ENCODE measurements at regions not wholly inside any gene's neighbourhood (a gene's known extent, or its start where the extent isn't known, plus 50 kb on each side); places are given as distances from the start of the nearest gene placed in this dataset.

DNA sequence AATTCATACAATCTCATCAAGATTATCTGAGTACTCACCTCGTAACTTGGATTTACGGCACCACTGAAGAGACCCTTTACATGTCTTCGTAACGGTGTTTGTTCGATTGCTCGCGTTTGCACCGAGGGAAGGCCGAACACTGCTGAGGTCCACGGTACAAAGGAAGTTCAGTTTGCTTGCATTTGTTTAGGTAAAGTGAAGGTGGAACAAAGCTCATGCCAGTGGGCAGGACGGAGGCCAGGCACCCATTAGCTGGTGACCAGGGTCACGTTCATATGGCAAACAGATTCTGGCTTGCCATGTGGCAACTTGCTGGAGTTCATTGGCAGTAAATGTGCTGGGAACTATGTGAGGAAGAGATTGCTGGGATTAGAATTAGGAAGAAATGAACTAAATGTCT, 164.8 kb downstream of the MACROH2A1 start:
- DNase-seq: no peak
- Mint-ChIP-seq H3K4me3 (no peak overlapping the region), H3K9me3 (no peaks in the 10 kb centered on the region), H3K27me3 (no peaks in the 10 kb centered on the region), H3K36me3 (no peaks in the 10 kb centered on the region), H3K27ac (no peak overlapping the region), H3K4me1 (peaks cover 0 to 1% (median 0%) of the 10 kb centered on the region in 7 donors)
- POLR2A ChIA-PET: no interaction called here
- no peaks in the 10 kb centered on the region for H3K4me1 ChIP-seq (ENCODE audit: control insufficient read depth in 2 of 2, insufficient read depth in 2 of 2, low read length in 2 of 2)
- no peak overlapping the region for H3K27ac ChIP-seq (ENCODE audit: low read depth, low read length)
- no peak for ATAC-seq
- H3K27me3 ChIP-seq (ENCODE audit: control insufficient read depth in 2 of 2, insufficient read depth in 2 of 2, low read length in 2 of 2): no peaks in the 10 kb centered on the region
- CTCF ChIA-PET: no interaction called here
- no peaks in the 10 kb centered on the region for H3K36me3 ChIP-seq (ENCODE audit: control insufficient read depth in 2 of 3, insufficient read depth in 3 of 3, low read length in 3 of 3)
- H3K4me3 ChIP-seq (ENCODE audit: low read length): no peak overlapping the region
- no peaks in the 10 kb centered on the region for H3K9me3 ChIP-seq (ENCODE audit: control insufficient read depth in 2 of 3, low read length in 3 of 3)
- intact Hi-C loops (cut with micrococcal nuclease): no loop called here

DNA sequence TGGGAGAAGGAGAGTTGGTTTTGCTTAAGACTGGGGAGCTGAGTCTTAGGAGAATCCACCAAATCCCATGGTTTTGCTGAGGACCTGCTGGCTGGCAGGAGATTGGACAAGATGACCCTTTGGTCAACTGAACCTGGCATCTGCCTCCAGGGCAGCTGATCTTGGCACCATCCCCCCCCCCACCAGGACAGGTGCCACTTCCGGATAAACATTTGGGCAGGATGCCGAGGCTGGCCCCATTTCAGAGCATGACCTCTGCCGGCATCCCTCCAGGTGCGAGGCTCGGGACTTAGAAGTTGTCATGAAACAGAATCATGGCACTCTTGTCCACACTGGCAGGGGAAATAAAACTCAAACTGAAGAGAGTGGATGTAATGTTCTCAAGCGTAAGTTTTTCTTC, 165.6 kb downstream of the MACROH2A1 start:
- no peak overlapping the region for H3K4me3 Mint-ChIP-seq

DNA sequence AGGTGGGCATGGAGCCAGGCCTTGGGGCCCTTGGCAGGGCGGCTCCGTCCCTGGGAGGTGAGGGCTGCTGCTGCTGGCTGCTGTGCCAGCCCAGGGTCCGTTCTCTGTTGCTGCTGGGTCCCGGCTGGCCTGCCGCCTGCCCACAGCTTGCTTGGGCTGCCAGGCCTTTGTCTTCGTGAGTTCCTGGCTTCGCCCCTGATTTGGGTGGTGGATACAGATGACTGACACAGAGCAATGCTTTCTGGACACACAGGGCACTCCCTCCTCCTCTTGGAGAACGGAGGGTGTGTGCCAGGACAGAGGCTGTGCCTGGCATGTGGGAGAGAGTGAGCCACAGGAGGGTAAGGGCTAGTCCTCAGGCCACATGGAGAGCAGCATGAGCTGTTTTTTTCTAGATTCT, 166.1 kb downstream of the MACROH2A1 start:
- POLR2A ChIA-PET: no interaction called here
- Mint-ChIP-seq H3K27ac (no peak overlapping the region), H3K9me3 (no peaks in the 10 kb centered on the region), H3K36me3 (no peaks in the 10 kb centered on the region), H3K27me3 (no peaks in the 10 kb centered on the region), H3K4me1 (peaks cover 0 to 1% (median 0%) of the 10 kb centered on the region in 7 donors), H3K4me3 (no peak overlapping the region)
- no peak for DNase-seq
- no peak for ATAC-seq
- Histone ChIP-seq H3K36me3 (ENCODE audit: control insufficient read depth in 2 of 3, insufficient read depth in 3 of 3, low read length in 3 of 3) (no peaks in the 10 kb centered on the region), H3K9me3 (ENCODE audit: control insufficient read depth in 2 of 3, low read length in 3 of 3) (no peaks in the 10 kb centered on the region), H3K27ac (ENCODE audit: low read depth, low read length) (no peak overlapping the region), H3K27me3 (ENCODE audit: control insufficient read depth in 2 of 2, insufficient read depth in 2 of 2, low read length in 2 of 2) (no peaks in the 10 kb centered on the region), H3K4me1 (ENCODE audit: control insufficient read depth in 2 of 2, insufficient read depth in 2 of 2, low read length in 2 of 2) (no peaks in the 10 kb centered on the region), H3K4me3 (ENCODE audit: low read length) (no peak overlapping the region)
- CTCF ChIA-PET: no interaction called here
- intact Hi-C loops (cut with micrococcal nuclease): no loop called here

More for the DNA sequence above, 165.6 kb downstream of the MACROH2A1 start:
- Histone ChIP-seq H3K9me3 (ENCODE audit: control insufficient read depth in 2 of 3, low read length in 3 of 3) (no peaks in the 10 kb centered on the region), H3K27me3 (ENCODE audit: control insufficient read depth in 2 of 2, insufficient read depth in 2 of 2, low read length in 2 of 2) (no peaks in the 10 kb centered on the region), H3K36me3 (ENCODE audit: control insufficient read depth in 2 of 3, insufficient read depth in 3 of 3, low read length in 3 of 3) (no peaks in the 10 kb centered on the region), H3K4me3 (ENCODE audit: low read length) (no peak overlapping the region), H3K27ac (ENCODE audit: low read depth, low read length) (no peak overlapping the region), H3K4me1 (ENCODE audit: control insufficient read depth in 2 of 2, insufficient read depth in 2 of 2, low read length in 2 of 2) (no peaks in the 10 kb centered on the region)
- ATAC-seq: no peak
- no peaks in the 10 kb centered on the region for H3K36me3 Mint-ChIP-seq
- no peak for DNase-seq
- ChIA-PET POLR2A (no interaction called here), CTCF (no interaction called here)
- no peaks in the 10 kb centered on the region for H3K27me3 Mint-ChIP-seq
- H3K9me3 Mint-ChIP-seq: no peaks in the 10 kb centered on the region
- peaks cover 0 to 1% (median 0%) of the 10 kb centered on the region in 7 donors for H3K4me1 Mint-ChIP-seq
- H3K27ac Mint-ChIP-seq: no peak overlapping the region
- intact Hi-C loops (cut with micrococcal nuclease): no loop called here

- ATAC-seq: no peak
- ChIA-PET POLR2A (no interaction called here), CTCF (no interaction called here)
- DNase-seq: no peak
- no peaks in the 10 kb centered on the region for H3K36me3 Mint-ChIP-seq
- no peaks in the 10 kb centered on the region for H3K36me3 ChIP-seq (ENCODE audit: control insufficient read depth in 2 of 3, insufficient read depth in 3 of 3, low read length in 3 of 3)
- peaks cover 0 to 9% (median 0%) of the 10 kb centered on the region in 5 donors for H3K27me3 Mint-ChIP-seq
- H3K9me3 Mint-ChIP-seq: no peaks in the 10 kb centered on the region
- H3K4me1 ChIP-seq (ENCODE audit: control insufficient read depth in 2 of 2, insufficient read depth in 2 of 2, low read length in 2 of 2): no peaks in the 10 kb centered on the region
- H3K4me3 ChIP-seq (ENCODE audit: low read length): no peak overlapping the region
- no peak overlapping the region for H3K27ac ChIP-seq (ENCODE audit: low read depth, low read length)
- no peaks in the 10 kb centered on the region for H3K9me3 ChIP-seq (ENCODE audit: control insufficient read depth in 2 of 3, low read length in 3 of 3)
- H3K4me3 Mint-ChIP-seq: no peak overlapping the region
- peaks cover 0 to 1% (median 0%) of the 10 kb centered on the region in 7 donors for H3K4me1 Mint-ChIP-seq
- intact Hi-C loops (cut with micrococcal nuclease): no loop called here
- no peak overlapping the region for H3K27ac Mint-ChIP-seq
- no peaks in the 10 kb centered on the region for H3K27me3 ChIP-seq (ENCODE audit: control insufficient read depth in 2 of 2, insufficient read depth in 2 of 2, low read length in 2 of 2)
Measured at GRCh38 chr5:135231289-135231688, 167.7 kb downstream of the MACROH2A1 start.

DNA sequence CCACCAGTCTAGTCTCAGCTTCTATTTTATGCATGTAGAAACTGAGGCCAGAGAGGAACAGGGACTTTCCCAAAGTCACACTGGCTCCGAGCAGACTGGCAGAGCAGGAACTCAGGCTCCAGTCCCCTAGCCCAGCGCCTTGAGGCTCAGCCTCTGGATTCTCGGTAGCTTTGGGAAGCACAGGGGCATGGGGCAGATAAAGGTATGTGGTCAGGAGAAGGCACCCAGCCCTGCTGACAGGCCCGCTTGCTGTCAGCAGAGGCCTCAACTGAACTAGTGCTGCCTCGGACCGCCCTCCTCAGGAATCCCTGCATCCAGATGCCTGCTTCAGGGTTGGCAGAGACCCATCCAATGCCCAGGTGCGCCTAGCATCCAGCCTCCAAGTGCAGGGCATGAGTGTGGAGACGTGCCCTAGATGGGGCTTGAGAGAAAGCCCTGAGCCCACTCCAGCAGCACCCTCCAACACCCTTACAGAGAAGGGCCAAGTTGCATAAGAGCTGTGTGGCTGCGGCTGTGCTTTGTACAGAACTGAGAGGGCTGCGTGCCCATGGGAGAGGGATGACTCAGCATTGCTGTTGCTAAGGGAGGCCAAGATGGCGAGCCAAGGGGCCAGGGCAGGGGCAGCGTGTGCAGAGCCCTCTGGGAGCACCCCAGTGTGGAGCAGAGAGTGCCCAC, 168.6 kb downstream of the MACROH2A1 start:
- peaks cover 0 to 1% (median 0%) of the 10 kb centered on the region in 7 donors for H3K4me1 Mint-ChIP-seq
- H3K27ac ChIP-seq (ENCODE audit: low read depth, low read length): no peak overlapping the region

GRCh38 chr5:135229679-135230132, 169.3 kb downstream of the MACROH2A1 start:
- H3K4me1 Mint-ChIP-seq: peaks cover 0 to 1% (median 0%) of the 10 kb centered on the region in 7 donors
- intact Hi-C loops (cut with micrococcal nuclease): no loop called here
- DNase-seq (no peak), ATAC-seq (no peak)
- H3K4me1 ChIP-seq (ENCODE audit: control insufficient read depth in 2 of 2, insufficient read depth in 2 of 2, low read length in 2 of 2): no peaks in the 10 kb centered on the region
- no peaks in the 10 kb centered on the region for H3K9me3 Mint-ChIP-seq
- no peak overlapping the region for H3K4me3 Mint-ChIP-seq
- POLR2A ChIA-PET: no interaction called here
- H3K27ac ChIP-seq (ENCODE audit: low read depth, low read length): no peak overlapping the region
- H3K36me3 ChIP-seq (ENCODE audit: control insufficient read depth in 2 of 3, insufficient read depth in 3 of 3, low read length in 3 of 3): no peaks in the 10 kb centered on the region
- H3K27me3 Mint-ChIP-seq: peaks cover 0 to 14% (median 0%) of the 10 kb centered on the region in 5 donors
- H3K4me3 ChIP-seq (ENCODE audit: low read length): no peak overlapping the region
- CTCF ChIA-PET: no interaction called here
- H3K36me3 Mint-ChIP-seq: no peaks in the 10 kb centered on the region
- H3K9me3 ChIP-seq (ENCODE audit: control insufficient read depth in 2 of 3, low read length in 3 of 3): no peaks in the 10 kb centered on the region
- no peaks in the 10 kb centered on the region for H3K27me3 ChIP-seq (ENCODE audit: control insufficient read depth in 2 of 2, insufficient read depth in 2 of 2, low read length in 2 of 2)
- H3K27ac Mint-ChIP-seq: peak overlapping the region in 1 of 9 donors; percentile 18

More for the DNA sequence above, 168.6 kb downstream of the MACROH2A1 start:
- peak; percentile 68 for ATAC-seq
- H3K9me3 ChIP-seq (ENCODE audit: control insufficient read depth in 2 of 3, low read length in 3 of 3): no peaks in the 10 kb centered on the region
- H3K27ac Mint-ChIP-seq: no peak overlapping the region
- H3K27me3 ChIP-seq (ENCODE audit: control insufficient read depth in 2 of 2, insufficient read depth in 2 of 2, low read length in 2 of 2): no peaks in the 10 kb centered on the region
- ChIA-PET POLR2A (no interaction called here), CTCF (no interaction called here)
- peaks cover 0 to 11% (median 0%) of the 10 kb centered on the region in 5 donors for H3K27me3 Mint-ChIP-seq
- H3K4me3 Mint-ChIP-seq: no peak overlapping the region
- no peaks in the 10 kb centered on the region for H3K9me3 Mint-ChIP-seq
- no peak overlapping the region for H3K4me3 ChIP-seq (ENCODE audit: low read length)
- H3K4me1 ChIP-seq (ENCODE audit: control insufficient read depth in 2 of 2, insufficient read depth in 2 of 2, low read length in 2 of 2): no peaks in the 10 kb centered on the region
- intact Hi-C loops (cut with micrococcal nuclease): no loop called here
- no peaks in the 10 kb centered on the region for H3K36me3 ChIP-seq (ENCODE audit: control insufficient read depth in 2 of 3, insufficient read depth in 3 of 3, low read length in 3 of 3)
- DNase-seq: no peak
- H3K36me3 Mint-ChIP-seq: no peaks in the 10 kb centered on the region

DNA sequence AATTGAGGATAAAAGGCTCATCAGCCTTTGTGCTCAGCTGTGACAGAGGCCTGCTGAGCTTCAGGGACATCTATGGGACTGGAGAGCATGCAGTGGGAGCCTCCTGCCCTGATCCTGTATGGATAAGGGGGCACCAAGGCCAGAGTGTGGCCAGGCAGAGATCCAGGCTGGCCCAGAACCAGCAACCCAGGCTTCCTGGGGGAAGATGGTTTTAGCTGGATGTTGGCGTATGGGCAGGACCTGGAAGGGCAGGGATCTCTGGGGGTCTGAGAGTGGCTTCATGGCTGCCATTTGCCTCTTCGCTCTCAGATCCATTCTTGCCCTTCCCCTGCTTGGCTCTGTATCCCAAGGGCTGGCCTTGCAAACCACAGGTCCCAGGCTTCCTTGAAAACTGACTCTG, 169.9 kb downstream of the MACROH2A1 start:
- DNase-seq (no peak), ATAC-seq (no peak)
- H3K27me3 ChIP-seq (ENCODE audit: control insufficient read depth in 2 of 2, insufficient read depth in 2 of 2, low read length in 2 of 2): no peaks in the 10 kb centered on the region
- H3K36me3 ChIP-seq (ENCODE audit: control insufficient read depth in 2 of 3, insufficient read depth in 3 of 3, low read length in 3 of 3): no peaks in the 10 kb centered on the region
- ChIA-PET CTCF (no interaction called here), POLR2A (no interaction called here)
- H3K4me1 ChIP-seq (ENCODE audit: control insufficient read depth in 2 of 2, insufficient read depth in 2 of 2, low read length in 2 of 2): no peaks in the 10 kb centered on the region
- H3K27ac ChIP-seq (ENCODE audit: low read depth, low read length): no peak overlapping the region
- Mint-ChIP-seq H3K4me1 (peaks cover 0 to 5% (median 0%) of the 10 kb centered on the region in 7 donors), H3K36me3 (no peaks in the 10 kb centered on the region), H3K9me3 (no peaks in the 10 kb centered on the region), H3K4me3 (no peak overlapping the region), H3K27ac (no peak overlapping the region), H3K27me3 (peaks cover 0 to 19% (median 0%) of the 10 kb centered on the region in 5 donors)
- no peak overlapping the region for H3K4me3 ChIP-seq (ENCODE audit: low read length)
- intact Hi-C loops (cut with micrococcal nuclease): no loop called here
- H3K9me3 ChIP-seq (ENCODE audit: control insufficient read depth in 2 of 3, low read length in 3 of 3): no peaks in the 10 kb centered on the region

Measured in naive thymus-derived CD4-positive, alpha-beta T cell (primary cell).